ENCODE measurements at regions not wholly inside any gene's neighbourhood (a gene's known extent, or its start where the extent isn't known, plus 50 kb on each side); places are given as distances from the start of the nearest gene placed in this dataset.

DNA sequence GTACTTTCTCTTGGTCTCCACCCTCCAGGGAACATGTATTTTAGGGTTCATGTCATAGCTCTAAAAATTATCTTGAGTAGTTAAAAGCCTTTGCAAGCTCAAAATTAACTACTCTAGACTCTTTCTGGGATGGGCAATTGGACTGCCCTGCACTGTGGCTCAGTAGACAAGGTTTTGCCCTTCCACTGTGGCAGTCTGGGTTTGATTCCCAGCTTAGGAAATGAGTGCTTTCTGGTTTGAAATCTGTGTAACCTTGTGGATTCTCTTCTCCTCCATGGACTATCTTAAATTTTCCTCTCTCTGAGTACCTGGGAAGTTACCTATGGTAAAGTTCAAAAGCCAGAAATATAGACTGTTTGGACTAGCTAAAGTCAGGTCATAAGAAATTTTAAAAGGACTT lies 94.6 kb upstream of the UST start:
- H3K9me2 ChIP-seq (replicated peaks; ENCODE audit: insufficient read depth, low read length), result no peaks in the 10 kb centered on the region
- no peak overlapping the region for H3K4me2 ChIP-seq (ENCODE audit: low read depth, low read length, poor library complexity, severe bottlenecking)
- H3K9me3 ChIP-seq (ENCODE audit: insufficient read depth, low read length), result peaks cover 16% of the 10 kb centered on the region; the same call in 1 of the 2 replicates
- no peaks in the 10 kb centered on the region for H3K27me3 ChIP-seq (ENCODE audit: low read length)
- no peaks in the 10 kb centered on the region for H4K20me1 ChIP-seq (ENCODE audit: low read depth, low read length)
- TF ChIP-seq, protein P1, sequence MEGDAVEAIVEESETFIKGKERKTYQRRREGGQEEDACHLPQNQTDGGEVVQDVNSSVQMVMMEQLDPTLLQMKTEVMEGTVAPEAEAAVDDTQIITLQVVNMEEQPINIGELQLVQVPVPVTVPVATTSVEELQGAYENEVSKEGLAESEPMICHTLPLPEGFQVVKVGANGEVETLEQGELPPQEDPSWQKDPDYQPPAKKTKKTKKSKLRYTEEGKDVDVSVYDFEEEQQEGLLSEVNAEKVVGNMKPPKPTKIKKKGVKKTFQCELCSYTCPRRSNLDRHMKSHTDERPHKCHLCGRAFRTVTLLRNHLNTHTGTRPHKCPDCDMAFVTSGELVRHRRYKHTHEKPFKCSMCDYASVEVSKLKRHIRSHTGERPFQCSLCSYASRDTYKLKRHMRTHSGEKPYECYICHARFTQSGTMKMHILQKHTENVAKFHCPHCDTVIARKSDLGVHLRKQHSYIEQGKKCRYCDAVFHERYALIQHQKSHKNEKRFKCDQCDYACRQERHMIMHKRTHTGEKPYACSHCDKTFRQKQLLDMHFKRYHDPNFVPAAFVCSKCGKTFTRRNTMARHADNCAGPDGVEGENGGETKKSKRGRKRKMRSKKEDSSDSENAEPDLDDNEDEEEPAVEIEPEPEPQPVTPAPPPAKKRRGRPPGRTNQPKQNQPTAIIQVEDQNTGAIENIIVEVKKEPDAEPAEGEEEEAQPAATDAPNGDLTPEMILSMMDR (IDR thresholded peaks at IDR 0.05; ENCODE audit: insufficient read depth, low read length, poor library complexity, severe bottlenecking), result no peak
- no peak for TF ChIP-seq EZH2phosphoT487 (conservative IDR thresholded peaks at IDR 0.05; ENCODE audit: low read length)
- no peak overlapping the region for H3K4me3 ChIP-seq (ENCODE audit: insufficient read depth, low read length, poor library complexity, severe bottlenecking)
- H3K79me2 ChIP-seq (ENCODE audit: insufficient read depth, low read length), result no peaks in the 10 kb centered on the region
- no peaks in the 10 kb centered on the region for H3K36me3 ChIP-seq (ENCODE audit: low read length)
- H2AFZ ChIP-seq (ENCODE audit: low read depth, low read length, severe bottlenecking), result no peak overlapping the region
- no peaks in the 10 kb centered on the region for H3F3A ChIP-seq (ENCODE audit: insufficient read depth)
- no peak overlapping the region for H3K9ac ChIP-seq (ENCODE audit: low read length)
- no peak overlapping the region for H3K27ac ChIP-seq (ENCODE audit: low read depth, low read length)

DNA sequence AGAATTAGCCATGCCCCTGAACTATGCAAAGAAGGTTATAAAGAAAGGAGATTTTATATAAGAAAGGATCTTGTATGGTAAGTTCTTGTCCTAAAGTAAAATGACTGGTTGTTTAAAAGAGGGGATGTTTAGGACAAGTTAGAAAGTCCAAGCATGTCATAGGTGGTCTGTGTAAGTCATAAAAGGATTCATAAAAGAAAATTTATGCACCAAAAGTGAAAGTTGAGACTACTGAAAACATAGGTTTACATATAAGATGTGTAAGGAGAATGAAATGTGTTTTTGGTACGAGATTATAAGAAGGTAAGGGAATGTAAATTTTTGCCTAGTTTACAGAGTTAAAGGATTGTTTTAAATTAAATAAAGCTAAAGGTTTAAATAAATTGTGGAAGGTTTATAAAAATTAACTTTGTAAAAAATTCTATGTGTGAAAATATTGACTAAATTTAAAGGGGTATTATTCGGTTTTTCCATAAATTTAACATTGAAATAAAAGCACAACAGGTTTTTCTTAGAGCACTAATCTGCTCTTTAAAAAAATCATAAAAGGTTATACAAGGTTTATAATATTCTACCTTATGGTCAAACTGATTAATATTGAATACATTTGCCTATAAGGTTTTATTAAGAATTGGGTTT lies 93.6 kb upstream of the UST start:
- no peaks in the 10 kb centered on the region for H3F3A ChIP-seq (ENCODE audit: insufficient read depth)
- no peak overlapping the region for H3K9ac ChIP-seq (ENCODE audit: low read length)
- H3K9me2 ChIP-seq (replicated peaks; ENCODE audit: insufficient read depth, low read length), result no peaks in the 10 kb centered on the region
- peaks cover 16% of the 10 kb centered on the region; the same call in 1 of the 2 replicates for H3K9me3 ChIP-seq (ENCODE audit: insufficient read depth, low read length)
- no peaks in the 10 kb centered on the region for H3K36me3 ChIP-seq (ENCODE audit: low read length)
- H3K27ac ChIP-seq (ENCODE audit: low read depth, low read length), result no peak overlapping the region
- H3K4me2 ChIP-seq (ENCODE audit: low read depth, low read length, poor library complexity, severe bottlenecking), result no peak overlapping the region
- H2AFZ ChIP-seq (ENCODE audit: low read depth, low read length, severe bottlenecking), result no peak overlapping the region
- TF ChIP-seq EZH2phosphoT487 (conservative IDR thresholded peaks at IDR 0.05; ENCODE audit: low read length), result no peak
- TF ChIP-seq, protein P1 (IDR thresholded peaks at IDR 0.05; ENCODE audit: insufficient read depth, low read length, poor library complexity, severe bottlenecking), result no peak
- H3K4me3 ChIP-seq (ENCODE audit: insufficient read depth, low read length, poor library complexity, severe bottlenecking), result no peak overlapping the region
- no peaks in the 10 kb centered on the region for H4K20me1 ChIP-seq (ENCODE audit: low read depth, low read length)
- no peaks in the 10 kb centered on the region for H3K27me3 ChIP-seq (ENCODE audit: low read length)
- H3K79me2 ChIP-seq (ENCODE audit: insufficient read depth, low read length), result no peaks in the 10 kb centered on the region

DNA sequence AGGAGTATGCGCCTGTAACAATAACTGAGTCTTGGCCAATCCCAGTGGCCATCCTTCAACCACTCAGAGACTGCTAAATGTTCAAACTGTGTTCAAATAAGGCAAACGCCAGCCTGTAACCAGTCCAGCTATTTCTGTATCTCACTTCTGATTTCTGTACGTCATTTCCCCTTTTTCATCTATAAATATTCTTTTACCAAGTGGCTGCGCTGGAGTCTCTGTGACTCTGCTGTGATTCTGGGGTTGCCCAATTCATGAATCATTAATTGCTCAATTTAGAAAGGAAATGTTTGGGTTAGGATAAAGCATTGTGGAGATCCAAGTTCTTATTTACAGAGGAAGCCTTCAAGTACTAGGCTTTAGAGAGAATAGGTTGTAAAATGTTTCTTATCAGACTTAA lies 89.8 kb upstream of the UST start:
- H3K4me3 ChIP-seq (ENCODE audit: insufficient read depth, low read length, poor library complexity, severe bottlenecking), result no peak overlapping the region
- H3K27me3 ChIP-seq (ENCODE audit: low read length), result no peaks in the 10 kb centered on the region
- peaks cover 16% of the 10 kb centered on the region; the same call in 1 of the 2 replicates for H3K9me3 ChIP-seq (ENCODE audit: insufficient read depth, low read length)
- no peak overlapping the region for H3K27ac ChIP-seq (ENCODE audit: low read depth, low read length)
- H3F3A ChIP-seq (ENCODE audit: insufficient read depth), result no peaks in the 10 kb centered on the region
- H3K9me2 ChIP-seq (replicated peaks; ENCODE audit: insufficient read depth, low read length), result no peaks in the 10 kb centered on the region
- H3K4me2 ChIP-seq (ENCODE audit: low read depth, low read length, poor library complexity, severe bottlenecking), result no peak overlapping the region
- no peaks in the 10 kb centered on the region for H4K20me1 ChIP-seq (ENCODE audit: low read depth, low read length)
- H3K79me2 ChIP-seq (ENCODE audit: insufficient read depth, low read length), result no peaks in the 10 kb centered on the region
- no peak overlapping the region for H3K9ac ChIP-seq (ENCODE audit: low read length)
- H3K36me3 ChIP-seq (ENCODE audit: low read length), result no peaks in the 10 kb centered on the region
- H2AFZ ChIP-seq (ENCODE audit: low read depth, low read length, severe bottlenecking), result no peak overlapping the region
- TF ChIP-seq EZH2phosphoT487 (conservative IDR thresholded peaks at IDR 0.05; ENCODE audit: low read length), result no peak
- TF ChIP-seq, protein P1 (IDR thresholded peaks at IDR 0.05; ENCODE audit: insufficient read depth, low read length, poor library complexity, severe bottlenecking), result no peak
